BLaER1 (cell line): ENCODE measurements at regions not wholly inside any gene's neighbourhood (a gene's known extent, or its start where the extent isn't known, plus 50 kb on each side); places are given as distances from the start of the nearest gene placed in this dataset.

ENCODE experiments used
- H3K27ac ChIP-seq: shearing (Covaris generic); formaldehyde crosslinking; 2 replicates; pipeline ENCODE4 v1.8.1; 2022
- H3K27me3 ChIP-seq: shearing (Covaris generic); formaldehyde crosslinking; 2 replicates; pipeline ENCODE4 v1.8.1; 2022
- H3K36me3 ChIP-seq: shearing (Covaris generic); formaldehyde crosslinking; 2 replicates; pipeline ENCODE4 v1.8.1; 2022
- H3K4me1 ChIP-seq: shearing (Covaris generic); formaldehyde crosslinking; 2 replicates; pipeline ENCODE4 v1.8.1; 2022
- H3K4me2 ChIP-seq: shearing (Covaris generic); formaldehyde crosslinking; 2 replicates; pipeline ENCODE4 v1.8.1; 2022
- H3K4me3 ChIP-seq: shearing (Covaris generic); formaldehyde crosslinking; 2 replicates; pipeline ENCODE4 v1.8.1; 2022
- H3K9ac ChIP-seq: shearing (Covaris generic); formaldehyde crosslinking; 2 replicates; pipeline ENCODE4 v1.8.1; 2022
- H3K9me3 ChIP-seq: shearing (Covaris generic); formaldehyde crosslinking; 2 replicates; pipeline ENCODE4 v1.8.1; 2022
- H4K20me1 ChIP-seq: shearing (Covaris generic); formaldehyde crosslinking; 2 replicates; pipeline ENCODE4 v1.8.1; 2022
- Cebpa-rat ChIP-seq: shearing (Covaris generic); IDR thresholded peaks from 2 replicates; pipeline ENCODE4 v1.8.1; 2022

DNA sequence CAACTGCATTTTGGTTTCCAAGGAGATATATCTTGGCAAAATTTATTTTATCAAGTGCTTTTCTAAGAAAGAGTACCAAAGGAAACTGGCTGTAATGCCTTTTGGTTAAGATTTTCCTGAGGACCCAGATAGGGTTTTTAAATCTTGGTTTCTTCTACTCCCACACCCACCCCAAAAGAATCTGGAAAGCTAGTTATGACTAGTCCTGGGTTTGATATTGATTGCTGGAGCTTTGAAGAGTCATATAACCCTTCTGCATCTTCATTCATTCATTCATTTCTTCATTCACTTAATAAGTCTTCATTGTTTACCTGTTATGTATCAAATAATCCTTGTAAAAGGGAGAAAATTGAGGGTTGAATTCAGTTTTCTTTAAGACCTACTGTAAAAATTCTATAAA is 425.2 kb downstream of the PCNX1 start:
- H4K20me1 ChIP-seq = no peaks in the 10 kb centered on the region
- H3K27me3 ChIP-seq = no peaks in the 10 kb centered on the region
- no peak overlapping the region for H3K27ac ChIP-seq
- H3K36me3 ChIP-seq = peaks cover 21% of the 10 kb centered on the region
- no peak overlapping the region for H3K4me2 ChIP-seq
- no peak for TF ChIP-seq Cebpa-rat
- H3K9ac ChIP-seq = no peak overlapping the region
- no peak overlapping the region for H3K4me3 ChIP-seq
- peaks cover 31% of the 10 kb centered on the region for H3K4me1 ChIP-seq
- H3K9me3 ChIP-seq = peaks cover 24% of the 10 kb centered on the region

DNA sequence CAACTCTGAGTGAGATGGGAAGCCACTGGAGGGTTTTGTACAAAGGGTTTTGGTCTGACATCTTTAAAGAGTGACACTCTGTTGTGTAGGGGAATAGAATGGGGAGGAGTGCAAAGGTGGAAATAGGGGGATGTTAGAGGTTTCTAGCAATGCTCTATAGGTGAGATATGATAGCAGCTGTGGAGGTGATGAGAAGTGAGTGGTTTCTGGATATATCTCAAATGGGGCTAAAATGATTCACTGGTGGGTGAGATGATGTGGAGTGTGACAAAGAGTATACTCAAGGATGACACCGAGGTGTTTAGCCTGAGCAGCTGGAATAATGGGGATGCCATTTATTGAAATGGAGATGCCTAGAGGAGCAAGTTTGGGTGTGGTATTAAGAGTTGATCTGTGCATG is 426.4 kb downstream of the PCNX1 start:
- Histone ChIP-seq H3K4me2 (no peak overlapping the region), H3K9me3 (peaks cover 27% of the 10 kb centered on the region), H4K20me1 (no peaks in the 10 kb centered on the region), H3K36me3 (peaks cover 27% of the 10 kb centered on the region), H3K27ac (no peak overlapping the region), H3K9ac (no peak overlapping the region), H3K27me3 (no peaks in the 10 kb centered on the region), H3K4me1 (peaks cover 19% of the 10 kb centered on the region), H3K4me3 (no peak overlapping the region)
- no peak for TF ChIP-seq Cebpa-rat

- no peak overlapping the region for H3K9ac ChIP-seq
- H3K9me3 ChIP-seq = peaks cover 19% of the 10 kb centered on the region
- H3K4me3 ChIP-seq = no peak overlapping the region
- no peak overlapping the region for H3K4me2 ChIP-seq
- H3K36me3 ChIP-seq = peaks cover 16% of the 10 kb centered on the region
- TF ChIP-seq Cebpa-rat = peak; percentile 75; the same call in 1 of the 2 replicates
- no peaks in the 10 kb centered on the region for H4K20me1 ChIP-seq
- H3K27ac ChIP-seq = no peak overlapping the region
- no peaks in the 10 kb centered on the region for H3K27me3 ChIP-seq
- peaks cover 8% of the 10 kb centered on the region for H3K4me1 ChIP-seq
Measured at GRCh38 chr14:71336489-71337192, 429.4 kb downstream of the PCNX1 start.

DNA sequence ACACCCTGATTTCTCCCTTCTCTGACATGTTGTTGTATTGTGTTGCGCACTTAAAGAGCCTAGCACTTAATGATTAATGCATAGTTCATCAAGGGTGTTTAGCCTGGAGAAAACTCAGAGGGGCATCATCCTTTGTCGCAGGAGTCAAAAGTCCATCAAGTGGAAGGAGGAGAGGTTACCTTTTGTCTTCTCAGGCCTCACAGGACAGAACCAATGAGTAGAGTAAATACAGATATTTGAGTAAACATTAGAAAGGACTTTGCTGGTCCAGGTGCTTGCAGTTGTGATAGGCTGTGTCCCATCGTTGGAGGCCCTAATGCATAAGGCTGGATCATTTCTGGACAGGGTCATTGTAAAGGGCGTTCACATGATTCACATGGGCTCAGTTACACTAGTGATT is 430.9 kb downstream of the PCNX1 start:
- Histone ChIP-seq H3K4me1 (no peaks in the 10 kb centered on the region), H3K9me3 (peaks cover 19% of the 10 kb centered on the region), H3K27ac (no peak overlapping the region), H4K20me1 (no peaks in the 10 kb centered on the region), H3K4me3 (no peak overlapping the region), H3K36me3 (peaks cover 16% of the 10 kb centered on the region), H3K9ac (no peak overlapping the region), H3K4me2 (no peak overlapping the region), H3K27me3 (no peaks in the 10 kb centered on the region)
- TF ChIP-seq Cebpa-rat = no peak

- H3K36me3 ChIP-seq = peaks cover 16% of the 10 kb centered on the region
- H3K27me3 ChIP-seq = no peaks in the 10 kb centered on the region
- no peak for TF ChIP-seq Cebpa-rat
- no peak overlapping the region for H3K9ac ChIP-seq
- no peak overlapping the region for H3K27ac ChIP-seq
- H3K4me2 ChIP-seq = no peak overlapping the region
- H3K9me3 ChIP-seq = peaks cover 18% of the 10 kb centered on the region
- H3K4me3 ChIP-seq = no peak overlapping the region
- no peaks in the 10 kb centered on the region for H4K20me1 ChIP-seq
- H3K4me1 ChIP-seq = no peaks in the 10 kb centered on the region
Measured at GRCh38 chr14:71339650-71340415, 432.6 kb downstream of the PCNX1 start.

DNA sequence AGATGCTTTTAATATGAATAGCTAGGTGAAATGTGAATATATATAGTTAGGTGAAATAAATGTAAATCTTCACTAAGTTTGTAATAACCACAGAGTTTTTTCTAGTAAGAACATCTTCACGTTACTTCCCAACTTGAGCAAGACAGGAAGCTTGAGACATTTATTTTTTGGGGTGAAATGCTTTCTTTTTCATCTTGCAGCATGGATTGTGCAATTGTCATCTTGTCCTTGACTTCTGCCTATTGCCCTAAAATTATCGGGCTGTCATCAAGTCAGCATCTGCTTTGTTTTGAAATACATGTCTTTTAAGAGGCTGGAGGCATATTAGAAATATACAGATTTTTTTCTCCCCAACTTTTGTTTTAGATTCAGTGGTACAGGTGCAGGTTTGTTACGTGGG is 433.9 kb downstream of the PCNX1 start:
- no peak overlapping the region for H3K4me2 ChIP-seq
- no peaks in the 10 kb centered on the region for H3K27me3 ChIP-seq
- H3K9ac ChIP-seq = no peak overlapping the region
- no peak overlapping the region for H3K27ac ChIP-seq
- H3K4me1 ChIP-seq = no peaks in the 10 kb centered on the region
- H4K20me1 ChIP-seq = no peaks in the 10 kb centered on the region
- 0 out of 2 replicates have a peak, but pooled peaks cover 15% of the 10 kb centered on the region for H3K36me3 ChIP-seq
- no peak overlapping the region for H3K4me3 ChIP-seq
- TF ChIP-seq Cebpa-rat = no peak
- H3K9me3 ChIP-seq = peaks cover 13% of the 10 kb centered on the region

DNA sequence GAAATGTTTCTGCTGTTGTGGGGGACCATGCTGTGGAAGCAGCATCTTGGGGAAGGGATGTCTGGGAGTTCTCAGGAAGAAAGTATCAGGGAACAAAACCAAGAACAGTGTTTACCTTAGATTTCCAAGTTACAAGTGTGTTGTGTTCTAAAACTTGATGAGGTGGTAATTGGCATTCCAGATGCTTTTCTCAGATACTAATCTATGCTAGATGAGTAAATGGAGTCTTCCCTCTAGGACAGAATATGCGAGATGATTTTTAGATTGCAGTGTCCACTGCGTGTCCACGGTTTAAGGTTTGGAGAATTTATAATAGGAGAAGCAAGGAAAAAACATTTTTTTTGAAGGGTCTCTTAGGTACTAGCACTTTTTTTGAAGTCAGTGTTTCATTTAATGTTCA is 436.5 kb downstream of the PCNX1 start:
- Histone ChIP-seq H3K27ac (no peak overlapping the region), H3K9ac (no peak overlapping the region), H3K27me3 (no peaks in the 10 kb centered on the region), H3K4me1 (no peaks in the 10 kb centered on the region), H3K36me3 (0 out of 2 replicates have a peak, but pooled peaks cover 4% of the 10 kb centered on the region), H4K20me1 (no peaks in the 10 kb centered on the region), H3K4me3 (no peak overlapping the region), H3K9me3 (peaks cover 7% of the 10 kb centered on the region; the same call in 1 of the 2 replicates), H3K4me2 (no peak overlapping the region)
- TF ChIP-seq Cebpa-rat = no peak

- no peak overlapping the region for H3K4me3 ChIP-seq
- no peak for TF ChIP-seq Cebpa-rat
- no peak overlapping the region for H3K4me2 ChIP-seq
- 0 out of 2 replicates have a peak, but pooled peaks cover 4% of the 10 kb centered on the region for H3K36me3 ChIP-seq
- peaks cover 7% of the 10 kb centered on the region; the same call in 1 of the 2 replicates for H3K9me3 ChIP-seq
- H4K20me1 ChIP-seq = no peaks in the 10 kb centered on the region
- no peaks in the 10 kb centered on the region for H3K4me1 ChIP-seq
- H3K27ac ChIP-seq = no peak overlapping the region
- no peak overlapping the region for H3K9ac ChIP-seq
- no peaks in the 10 kb centered on the region for H3K27me3 ChIP-seq
Measured at GRCh38 chr14:71344506-71344905, 437.2 kb downstream of the PCNX1 start.

GRCh38 chr14:71346685-71347084 is 439.4 kb downstream of the PCNX1 start:
- H3K9me3 ChIP-seq = peaks cover 7% of the 10 kb centered on the region; the same call in 1 of the 2 replicates
- no peak overlapping the region for H3K4me2 ChIP-seq
- no peaks in the 10 kb centered on the region for H4K20me1 ChIP-seq
- H3K27me3 ChIP-seq = no peaks in the 10 kb centered on the region
- H3K4me3 ChIP-seq = no peak overlapping the region
- 0 out of 2 replicates have a peak, but pooled peaks cover 4% of the 10 kb centered on the region for H3K36me3 ChIP-seq
- no peak overlapping the region for H3K9ac ChIP-seq
- TF ChIP-seq Cebpa-rat = no peak
- H3K4me1 ChIP-seq = no peaks in the 10 kb centered on the region
- H3K27ac ChIP-seq = no peak overlapping the region

DNA sequence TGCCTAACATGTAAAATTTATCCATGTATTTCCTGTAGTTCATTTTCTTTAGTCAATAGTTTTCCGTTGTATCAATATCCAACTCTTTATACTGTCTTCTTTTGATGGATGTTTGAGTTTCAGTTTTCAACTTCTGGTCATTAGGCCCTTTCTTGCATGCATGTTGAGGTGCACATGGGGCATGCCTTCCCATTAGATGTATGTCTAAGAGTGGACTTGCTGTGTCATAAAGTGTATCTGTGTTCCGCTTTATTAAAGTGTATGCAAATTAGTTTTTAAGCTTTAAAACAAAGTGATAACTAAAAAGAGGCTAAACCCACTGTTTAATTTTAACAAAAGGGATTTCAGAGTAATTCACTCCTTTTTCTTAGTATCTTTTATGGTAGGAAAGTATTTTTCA is 441.1 kb downstream of the PCNX1 start:
- Histone ChIP-seq H3K9ac (no peak overlapping the region), H3K27ac (no peak overlapping the region), H3K4me3 (no peak overlapping the region), H3K4me1 (no peaks in the 10 kb centered on the region), H3K4me2 (no peak overlapping the region), H3K27me3 (no peaks in the 10 kb centered on the region), H3K36me3 (0 out of 2 replicates have a peak, but pooled peaks cover 4% of the 10 kb centered on the region), H3K9me3 (peaks cover 14% of the 10 kb centered on the region), H4K20me1 (no peaks in the 10 kb centered on the region)
- no peak for TF ChIP-seq Cebpa-rat
